Epidermal melanocyte (primary cell): ENCODE measurements at regions not wholly inside any gene's neighbourhood (a gene's known extent, or its start where the extent isn't known, plus 50 kb on each side); places are given as distances from the start of the nearest gene placed in this dataset.
"Not testable (repeated sequence)": the region's sequence is repeated elsewhere in the genome, so short reads cannot be mapped to it uniquely, and the experiment has no call there.

Experiments used
- DNase-seq: peaks from one replicate; pipeline ENCODE4 v3.0.0; 2011; ENCODE audit warnings: low spot score; ENCODE audit not compliant: insufficient read length

DNA sequence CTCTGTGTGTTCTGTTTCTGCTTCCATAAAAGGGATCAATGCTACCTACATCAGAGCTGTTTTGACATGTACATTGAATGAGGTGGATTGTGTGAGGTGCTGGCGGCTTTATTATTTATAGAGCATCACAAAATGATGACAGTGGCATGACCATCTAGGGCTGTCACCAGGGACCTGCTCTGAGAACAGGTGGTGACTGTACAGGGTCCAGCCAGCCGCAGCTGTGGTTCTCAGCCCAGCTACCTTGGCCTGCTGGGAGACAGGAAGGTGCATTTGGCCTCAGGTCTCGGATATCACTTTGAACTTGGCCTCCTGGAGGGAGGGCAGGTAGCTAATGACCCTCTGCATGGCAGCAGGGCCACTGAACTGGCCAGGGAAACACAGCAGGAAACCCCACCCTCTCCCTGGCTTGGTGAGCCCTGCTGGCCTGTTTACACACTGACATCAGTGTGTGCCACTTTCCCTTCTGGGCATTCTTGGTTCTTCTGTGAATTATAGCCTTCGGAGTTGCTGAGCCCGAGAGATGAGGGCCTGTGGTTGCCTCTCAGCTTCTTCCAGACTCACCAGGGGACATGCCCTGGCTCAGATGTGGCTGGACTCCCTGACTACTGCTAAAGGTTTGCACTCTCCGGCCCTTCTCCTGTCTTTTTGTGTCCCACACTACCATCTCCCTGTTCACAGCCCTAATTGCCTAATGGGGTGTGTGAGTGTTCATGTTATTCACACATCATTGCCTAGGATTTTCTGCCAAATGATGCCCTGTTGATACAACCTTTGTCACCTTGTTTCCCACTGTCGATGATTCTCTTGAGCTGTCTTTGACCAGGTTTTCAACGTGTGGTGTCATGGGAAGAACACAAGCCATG lies 109.2 kb upstream of the RAB12 start:
- DNase-seq = no peak

GRCh38 chr18:8501044-8501443 lies 108.2 kb upstream of the RAB12 start:
- no peak for DNase-seq

- DNase-seq = no peak
These were observed 106.0 kb upstream of the RAB12 start for GRCh38 chr18:8503248-8503647.

- DNase-seq = no peak
These were observed 104.8 kb upstream of the RAB12 start for GRCh38 chr18:8504424-8504823.

GRCh38 chr18:8504880-8505435 lies 104.3 kb upstream of the RAB12 start:
- DNase-seq = no peak

DNA sequence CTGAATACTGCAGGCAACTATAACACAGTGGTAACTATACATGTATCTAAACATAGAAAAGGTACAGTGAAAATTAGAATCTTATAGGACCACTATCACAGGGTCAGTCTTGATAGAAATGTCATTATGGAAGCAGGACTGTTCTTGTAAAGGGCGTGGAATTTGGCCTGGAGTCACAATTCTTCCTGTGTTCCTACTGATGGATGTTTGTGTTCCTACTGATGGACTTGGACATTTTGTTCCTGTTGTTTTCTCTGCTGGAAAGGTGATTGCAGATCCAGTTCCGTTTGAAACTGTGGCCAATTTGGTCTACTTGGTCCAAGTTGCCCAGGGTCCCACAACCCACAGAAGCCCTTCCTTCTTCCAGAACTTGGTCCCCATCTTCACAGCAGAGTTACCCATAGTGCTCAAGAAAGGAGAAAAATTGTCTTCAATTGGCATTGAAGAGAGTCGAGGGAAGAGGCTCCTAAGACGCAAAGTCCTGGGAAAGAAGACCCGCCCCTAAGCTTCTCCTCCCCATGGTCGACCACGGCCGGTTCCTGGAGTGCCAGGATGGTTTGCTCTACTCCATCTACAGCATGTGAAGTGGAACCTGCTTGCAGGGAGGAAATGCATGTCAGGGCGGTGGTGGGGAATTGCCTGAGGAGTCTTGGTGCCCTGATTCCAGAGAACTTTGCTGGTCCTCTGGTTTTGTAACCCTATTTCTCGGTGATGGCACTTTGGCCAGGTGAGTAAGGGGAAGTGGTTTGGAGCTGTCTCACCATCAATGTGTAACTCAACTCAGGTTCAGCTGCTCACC lies 102.8 kb upstream of the RAB12 start:
- DNase-seq = no peak

- DNase-seq = no peak
These were observed 101.9 kb upstream of the RAB12 start for GRCh38 chr18:8507361-8507760.

GRCh38 chr18:8507915-8508705 lies 101.1 kb upstream of the RAB12 start:
- no peak for DNase-seq

- DNase-seq = no peak
These were observed 96.0 kb upstream of the RAB12 start for GRCh38 chr18:8513249-8513648.

- no peak for DNase-seq
These were observed 94.8 kb upstream of the RAB12 start for GRCh38 chr18:8514409-8514808.

GRCh38 chr18:8515142-8515865 lies 93.9 kb upstream of the RAB12 start:
- DNase-seq = no peak

- no peak for DNase-seq
These were observed 92.6 kb upstream of the RAB12 start for GRCh38 chr18:8516371-8517250.

GRCh38 chr18:8517276-8517675 lies 92.0 kb upstream of the RAB12 start:
- no peak for DNase-seq

DNA sequence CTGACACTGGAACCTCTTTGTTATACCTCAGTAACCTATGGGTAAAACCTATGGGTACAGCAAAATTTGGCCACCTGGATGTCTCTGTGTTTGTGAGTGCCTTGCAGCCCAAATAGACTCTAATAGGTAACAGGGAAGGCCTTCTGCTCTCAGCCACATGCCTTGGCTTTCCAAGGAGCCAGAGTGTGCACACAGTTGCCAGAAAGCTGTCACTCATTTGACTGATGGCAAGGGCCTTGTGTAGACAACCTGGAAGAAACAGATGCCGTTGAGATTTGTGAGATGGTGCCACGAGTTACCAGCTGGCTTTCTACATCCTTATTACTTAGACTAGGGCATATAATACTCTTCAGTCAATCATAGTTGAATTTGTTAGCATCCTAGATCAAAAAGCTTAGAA lies 90.1 kb upstream of the RAB12 start:
- no peak for DNase-seq

- DNase-seq = no peak
These were observed 89.0 kb upstream of the RAB12 start for GRCh38 chr18:8520266-8520665.

DNA sequence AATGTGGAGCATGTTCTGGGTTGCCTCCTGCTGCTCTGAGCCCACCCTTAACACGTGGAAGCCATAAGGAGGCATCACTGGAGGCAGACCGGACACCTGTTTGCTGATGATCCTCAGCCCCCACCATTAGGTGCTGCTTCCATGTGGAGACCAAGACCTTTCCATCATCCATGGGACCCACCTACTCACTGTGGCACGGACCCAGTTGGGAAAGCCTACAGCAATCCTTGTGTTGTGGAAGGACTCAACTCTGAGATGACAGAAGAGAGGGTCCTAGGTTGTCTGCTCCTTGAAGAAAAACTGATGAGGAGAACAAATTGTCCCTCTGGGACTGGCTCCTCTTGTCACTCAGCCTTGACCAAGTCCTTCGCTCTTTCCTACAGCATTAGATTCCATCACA lies 86.5 kb upstream of the RAB12 start:
- no peak for DNase-seq

- no peak for DNase-seq
These were observed 83.5 kb upstream of the RAB12 start for GRCh38 chr18:8525692-8526091.

DNA sequence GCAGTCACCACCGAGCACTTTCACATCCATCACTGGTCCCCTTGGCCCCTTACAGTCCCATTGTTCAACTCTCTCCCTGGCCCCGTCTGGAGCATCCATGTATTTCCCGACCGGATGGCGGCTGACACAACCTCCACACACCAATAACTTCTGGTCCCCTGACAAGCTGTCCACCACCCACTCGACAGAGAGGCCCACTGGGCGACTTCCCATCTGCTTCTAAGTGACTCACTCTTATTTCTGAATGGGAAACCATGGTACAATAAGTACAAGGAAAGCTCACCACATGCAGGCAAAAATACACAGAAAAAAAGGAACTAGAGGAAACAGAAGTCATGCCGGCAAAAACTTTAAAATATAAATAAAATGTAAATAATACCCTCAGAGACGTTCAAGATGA lies 82.9 kb upstream of the RAB12 start:
- no peak for DNase-seq

GRCh38 chr18:8529609-8530008 lies 79.6 kb upstream of the RAB12 start:
- no peak for DNase-seq

DNA sequence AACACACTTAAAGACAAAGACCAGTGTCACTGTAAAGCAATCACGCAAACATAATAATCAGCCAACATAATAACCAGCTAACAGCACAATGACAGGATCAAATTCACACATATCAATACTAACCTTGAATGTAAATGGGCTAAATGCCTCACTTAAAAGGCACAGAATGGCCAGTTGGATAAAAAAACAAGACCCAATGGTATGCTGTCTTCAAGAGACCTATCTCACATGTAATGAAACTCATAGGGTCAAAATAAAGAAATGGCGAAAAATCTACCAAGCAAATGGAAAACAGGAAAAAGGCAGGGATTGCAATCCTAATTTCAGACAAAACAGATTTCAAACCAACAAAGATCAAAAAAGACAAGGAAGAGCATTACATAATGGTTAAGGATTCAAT lies 78.2 kb upstream of the RAB12 start:
- DNase-seq = not testable (repeated sequence)
